MM.1S (cell line): ENCODE measurements at regions not wholly inside any gene's neighbourhood (a gene's known extent, or its start where the extent isn't known, plus 50 kb on each side); places are given as distances from the start of the nearest gene placed in this dataset.

Source experiments
- DNase-seq: peaks from one replicate; pipeline ENCODE4 v3.0.0-alpha.2; 2015
- H2AFZ ChIP-seq: fragments of 300-600 bp; sonication (generic); 2 replicates; pipeline ENCODE4 v1.6.0; 2016; ENCODE audit warnings: antibody characterized with exemption, low read length
- H3F3A ChIP-seq: fragments of 300-600 bp; sonication (generic); 2 replicates; pipeline ENCODE4 v1.6.1; 2016; ENCODE audit warnings: mild to moderate bottlenecking, antibody characterized with exemption, low read length, moderate library complexity, mixed read lengths; ENCODE audit not compliant: insufficient read depth
- H3K27ac ChIP-seq: fragments of 300-600 bp; sonication (generic); 2 replicates; pipeline ENCODE4 v1.5.1; 2016; ENCODE audit warnings: mild to moderate bottlenecking, low read length
- H3K27me3 ChIP-seq: fragments of 300-600 bp; sonication (generic); replicated peaks from 2 replicates; pipeline ENCODE4 v1.6.0; 2016; ENCODE audit warnings: low read length; ENCODE audit not compliant: insufficient read depth
- H3K36me3 ChIP-seq: fragments of 300-600 bp; sonication (generic); replicated peaks from 2 replicates; pipeline ENCODE4 v1.6.1; 2016; ENCODE audit warnings: mild to moderate bottlenecking, low read length, mixed read lengths; ENCODE audit not compliant: insufficient read depth
- H3K4me1 ChIP-seq: fragments of 300-600 bp; sonication (generic); 2 replicates; pipeline ENCODE4 v1.6.1; 2016; ENCODE audit warnings: low read length, mixed read lengths
- H3K4me2 ChIP-seq: fragments of 300-600 bp; sonication (generic); 2 replicates; pipeline ENCODE4 v1.6.0; 2016; ENCODE audit warnings: low read depth, low read length
- H3K4me3 ChIP-seq: fragments of 300-600 bp; sonication (generic); 2 replicates; pipeline ENCODE4 v1.5.1; 2016; ENCODE audit warnings: low read length, mixed read lengths
- H3K79me2 ChIP-seq: fragments of 300-600 bp; sonication (generic); 2 replicates; pipeline ENCODE4 v1.6.1; 2016; ENCODE audit warnings: mixed run types, low read length, mixed read lengths
- H3K9ac ChIP-seq: fragments of 300-600 bp; sonication (generic); 2 replicates; pipeline ENCODE4 v1.6.1; 2016; ENCODE audit warnings: low read length, mixed read lengths
- H3K9me2 ChIP-seq: fragments of 300-600 bp; sonication (generic); replicated peaks from 2 replicates; pipeline ENCODE4 v1.6.1; 2016; ENCODE audit warnings: mild to moderate bottlenecking, low read length, mixed read lengths; ENCODE audit not compliant: insufficient read depth
- H3K9me3 ChIP-seq: fragments of 300-600 bp; sonication (generic); replicated peaks from 2 replicates; pipeline ENCODE4 v1.6.1; 2016; ENCODE audit warnings: mild to moderate bottlenecking, low read length, mixed read lengths; ENCODE audit not compliant: insufficient read depth
- H4K20me1 ChIP-seq: fragments of 300-600 bp; sonication (generic); 2 replicates; pipeline ENCODE4 v1.6.1; 2016; ENCODE audit warnings: mild to moderate bottlenecking, low read length, moderate library complexity, mixed read lengths; ENCODE audit not compliant: insufficient read depth
- EZH2 ChIP-seq: fragments of 300-600 bp; sonication (generic); optimal IDR thresholded peaks from 2 replicates; pipeline ENCODE3; 2017; ENCODE audit warnings: low read depth, mild to moderate bottlenecking, antibody characterized with exemption, low read length, mixed read lengths
- EZH2phosphoT487 ChIP-seq: fragments of 300-600 bp; sonication (generic); IDR thresholded peaks from 2 replicates; pipeline ENCODE4 v1.6.1; 2018; ENCODE audit warnings: antibody characterized with exemption, low read length
- TF ChIP-seq, protein P1 (sequence below): fragments of 300-600 bp; sonication (generic); IDR thresholded peaks from 2 replicates; pipeline ENCODE4 v1.5.1; 2016; ENCODE audit warnings: antibody characterized with exemption, low read length, mixed read lengths

DNA sequence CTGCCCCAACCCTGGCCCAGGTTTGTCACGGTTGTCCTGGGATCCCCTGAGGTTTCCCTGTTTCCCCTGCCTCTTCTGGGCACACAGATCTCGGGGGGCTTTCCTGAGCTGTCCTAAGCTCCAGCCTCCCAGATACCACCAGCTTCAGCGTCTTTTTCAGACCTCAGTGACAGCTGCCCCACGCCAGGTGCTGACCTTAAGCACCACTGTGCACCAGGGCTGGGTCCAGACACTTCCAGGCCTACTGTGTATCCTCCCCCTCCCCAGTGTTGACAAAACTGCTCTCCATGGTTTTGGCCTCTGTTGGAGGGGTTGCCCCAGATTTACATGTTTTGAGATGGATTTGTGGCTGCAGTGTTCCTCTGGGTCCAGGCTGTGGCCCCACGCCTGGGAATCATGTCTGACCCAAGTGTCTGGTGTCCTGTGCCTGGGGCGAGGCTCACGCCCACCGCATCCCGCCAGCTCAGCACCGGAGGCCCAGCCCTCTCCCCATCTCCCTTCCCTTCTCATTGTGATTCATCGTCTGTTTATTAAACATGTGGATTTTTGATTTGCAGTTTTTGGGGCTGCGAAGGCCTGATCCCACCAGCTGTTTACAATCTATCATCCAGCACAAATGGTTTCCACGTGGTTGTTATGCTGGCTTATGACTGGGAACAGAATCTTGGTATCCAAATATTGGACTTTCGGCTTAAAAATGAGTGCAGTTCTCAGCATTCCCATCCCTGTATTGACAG is 82.1 kb downstream of the METRNL start:
- no peaks in the 10 kb centered on the region for H3K9me2 ChIP-seq
- no peaks in the 10 kb centered on the region for H3K9me3 ChIP-seq
- H2AFZ ChIP-seq: no peak overlapping the region
- no peaks in the 10 kb centered on the region for H3F3A ChIP-seq
- no peaks in the 10 kb centered on the region for H4K20me1 ChIP-seq
- no peak for TF ChIP-seq EZH2phosphoT487
- TF ChIP-seq, protein P1, sequence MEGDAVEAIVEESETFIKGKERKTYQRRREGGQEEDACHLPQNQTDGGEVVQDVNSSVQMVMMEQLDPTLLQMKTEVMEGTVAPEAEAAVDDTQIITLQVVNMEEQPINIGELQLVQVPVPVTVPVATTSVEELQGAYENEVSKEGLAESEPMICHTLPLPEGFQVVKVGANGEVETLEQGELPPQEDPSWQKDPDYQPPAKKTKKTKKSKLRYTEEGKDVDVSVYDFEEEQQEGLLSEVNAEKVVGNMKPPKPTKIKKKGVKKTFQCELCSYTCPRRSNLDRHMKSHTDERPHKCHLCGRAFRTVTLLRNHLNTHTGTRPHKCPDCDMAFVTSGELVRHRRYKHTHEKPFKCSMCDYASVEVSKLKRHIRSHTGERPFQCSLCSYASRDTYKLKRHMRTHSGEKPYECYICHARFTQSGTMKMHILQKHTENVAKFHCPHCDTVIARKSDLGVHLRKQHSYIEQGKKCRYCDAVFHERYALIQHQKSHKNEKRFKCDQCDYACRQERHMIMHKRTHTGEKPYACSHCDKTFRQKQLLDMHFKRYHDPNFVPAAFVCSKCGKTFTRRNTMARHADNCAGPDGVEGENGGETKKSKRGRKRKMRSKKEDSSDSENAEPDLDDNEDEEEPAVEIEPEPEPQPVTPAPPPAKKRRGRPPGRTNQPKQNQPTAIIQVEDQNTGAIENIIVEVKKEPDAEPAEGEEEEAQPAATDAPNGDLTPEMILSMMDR: no peak
- no peak for TF ChIP-seq EZH2
- peaks cover 93% of the 10 kb centered on the region for H3K27me3 ChIP-seq
- no peak overlapping the region for H3K9ac ChIP-seq
- H3K4me2 ChIP-seq: no peak overlapping the region
- H3K36me3 ChIP-seq: no peaks in the 10 kb centered on the region
- no peak overlapping the region for H3K4me3 ChIP-seq
- DNase-seq: no peak
- H3K4me1 ChIP-seq: no peaks in the 10 kb centered on the region
- no peaks in the 10 kb centered on the region for H3K79me2 ChIP-seq
- H3K27ac ChIP-seq: no peak overlapping the region

DNA sequence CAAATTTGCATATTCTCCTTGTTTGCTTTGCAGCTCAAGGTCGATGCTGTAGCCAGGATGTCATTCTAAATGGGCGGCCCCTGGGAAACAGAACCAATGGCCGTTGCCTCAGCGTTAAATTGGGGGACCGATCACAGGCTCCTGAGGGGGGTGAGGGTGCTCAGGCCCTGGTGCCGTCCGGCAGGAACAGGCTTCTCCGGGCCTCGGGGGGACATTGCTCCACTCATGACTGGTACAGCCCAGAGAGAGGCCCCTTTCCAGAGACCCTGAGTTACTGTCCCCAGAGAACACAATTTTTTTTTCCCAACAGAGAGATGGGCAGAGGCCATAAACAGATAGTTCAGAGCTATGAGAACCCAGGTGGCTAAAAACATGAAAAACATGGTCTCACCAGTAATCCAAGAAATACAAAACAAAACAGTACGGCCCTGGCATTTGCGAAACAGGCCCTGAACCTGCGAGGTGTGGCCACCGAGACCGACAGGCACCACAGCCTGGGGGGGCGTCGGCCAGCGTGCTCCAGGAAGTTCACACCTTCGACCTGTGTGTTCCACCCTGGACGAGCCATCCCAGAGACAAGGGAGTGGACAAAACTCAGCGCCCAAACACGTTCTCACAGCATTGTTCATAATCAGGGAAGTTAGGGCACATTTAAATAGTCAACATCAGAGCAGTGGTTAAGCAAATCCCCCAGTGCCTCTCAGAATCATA is 82.8 kb downstream of the METRNL start:
- H3K9me2 ChIP-seq: no peaks in the 10 kb centered on the region
- no peak overlapping the region for H2AFZ ChIP-seq
- H3K9me3 ChIP-seq: no peaks in the 10 kb centered on the region
- H3K9ac ChIP-seq: no peak overlapping the region
- no peak overlapping the region for H3K27ac ChIP-seq
- H4K20me1 ChIP-seq: no peaks in the 10 kb centered on the region
- no peaks in the 10 kb centered on the region for H3K36me3 ChIP-seq
- H3K27me3 ChIP-seq: peaks cover 95% of the 10 kb centered on the region
- DNase-seq: no peak
- TF ChIP-seq EZH2: no peak
- TF ChIP-seq, protein P1: no peak
- TF ChIP-seq EZH2phosphoT487: no peak
- no peak overlapping the region for H3K4me2 ChIP-seq
- no peaks in the 10 kb centered on the region for H3F3A ChIP-seq
- H3K79me2 ChIP-seq: no peaks in the 10 kb centered on the region
- no peaks in the 10 kb centered on the region for H3K4me1 ChIP-seq
- no peak overlapping the region for H3K4me3 ChIP-seq

DNA sequence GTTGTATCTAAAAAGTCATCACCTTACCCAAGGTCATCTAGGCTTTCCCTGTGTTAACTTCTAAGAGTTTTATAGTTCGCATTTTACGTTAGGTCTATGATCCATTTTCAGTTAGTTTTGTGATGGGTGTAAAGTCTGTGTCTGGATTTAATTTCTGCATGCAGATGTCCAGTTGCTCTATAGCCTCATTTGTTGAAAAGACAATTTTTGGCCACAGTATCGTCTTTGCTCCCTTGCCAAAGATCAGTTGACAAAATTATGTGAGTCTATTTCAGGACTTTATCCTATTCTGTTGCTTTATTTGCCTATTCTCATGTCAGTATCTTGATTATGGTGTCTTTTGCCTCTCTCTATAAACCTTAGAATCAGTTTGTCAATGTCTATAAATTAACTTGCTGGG is 85.1 kb downstream of the METRNL start:
- TF ChIP-seq EZH2 (no peak), EZH2phosphoT487 (no peak)
- Histone ChIP-seq H3K4me3 (no peak overlapping the region), H3K27ac (no peak overlapping the region), H3K27me3 (peaks cover 90% of the 10 kb centered on the region), H3K9me3 (no peaks in the 10 kb centered on the region), H3K4me2 (no peak overlapping the region), H3K36me3 (no peaks in the 10 kb centered on the region), H3K9ac (no peak overlapping the region), H3F3A (no peaks in the 10 kb centered on the region), H3K79me2 (no peaks in the 10 kb centered on the region), H3K9me2 (no peaks in the 10 kb centered on the region), H3K4me1 (no peaks in the 10 kb centered on the region), H2AFZ (no peak overlapping the region), H4K20me1 (no peaks in the 10 kb centered on the region)
- no peak for DNase-seq
